Stimulated activated CD4-positive, alpha-beta T cell treated with anti-CD3 and anti-CD28 coated beads, Interleukin-15, amount 100 ng/mL, for 48 hours (primary cell): ENCODE measurements at regions not wholly inside any gene's neighbourhood (a gene's known extent, or its start where the extent isn't known, plus 50 kb on each side); places are given as distances from the start of the nearest gene placed in this dataset.

Experiments
- DNase-seq, 2 donors: peaks; one replicate each; pipeline ENCODE4 v3.0.0-alpha.2; 2020; ENCODE audit warnings: low read depth in 2 of 2

DNA sequence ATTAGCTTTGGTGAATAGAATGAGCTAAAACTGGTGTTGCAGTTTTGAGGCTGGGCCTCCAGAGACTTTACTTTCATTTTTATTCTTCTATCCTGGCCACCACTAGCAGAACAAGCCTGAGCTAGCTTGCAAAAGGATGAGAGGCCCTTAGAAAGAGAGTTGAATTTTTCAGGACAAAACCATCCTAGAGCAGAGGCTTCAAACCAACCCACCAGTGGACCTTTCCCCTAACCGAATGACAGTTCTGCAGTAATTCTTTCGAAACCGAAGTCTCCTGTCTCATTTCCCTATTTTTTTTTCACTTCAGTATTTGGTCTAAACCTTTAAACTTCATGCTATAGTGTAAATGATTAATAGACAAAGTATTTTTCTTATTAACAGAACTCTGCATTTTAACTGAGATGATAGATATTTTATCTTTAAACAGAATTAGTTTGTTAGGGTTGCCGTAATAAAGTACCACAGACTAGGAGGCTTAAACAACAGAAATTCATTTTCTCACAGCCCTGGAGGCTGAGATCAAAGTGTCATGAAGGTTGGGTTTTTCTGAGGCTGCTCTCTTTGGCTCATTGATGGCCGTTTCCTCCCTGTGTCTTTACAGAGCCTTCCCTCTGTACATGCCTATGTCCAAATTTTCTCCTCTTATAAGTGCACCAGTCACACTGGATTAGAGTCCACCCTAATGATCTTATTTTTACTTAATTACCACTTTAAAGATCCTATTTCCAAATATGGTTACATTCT lies 80.6 kb upstream of the PAK5 start:
- DNase-seq: no peak

DNA sequence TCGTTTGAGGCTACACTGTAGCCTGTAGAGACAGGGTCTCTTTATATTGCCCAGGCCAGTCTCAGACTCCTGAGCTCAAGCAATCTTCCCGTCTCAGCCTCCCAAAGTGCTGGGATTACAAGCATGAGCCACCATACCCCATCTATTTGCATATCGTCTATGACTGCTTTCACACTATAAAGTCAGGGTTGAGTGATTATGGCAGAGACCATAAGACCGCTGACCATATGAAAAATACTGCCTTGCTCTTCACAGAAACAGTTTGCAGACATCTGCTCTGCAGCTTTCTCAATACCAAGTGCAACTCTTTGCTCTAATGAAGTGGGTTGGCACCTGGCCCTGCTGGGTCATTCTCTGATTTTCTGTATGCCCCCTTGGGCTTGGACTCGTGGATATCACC lies 79.5 kb upstream of the PAK5 start:
- no peak for DNase-seq

DNA sequence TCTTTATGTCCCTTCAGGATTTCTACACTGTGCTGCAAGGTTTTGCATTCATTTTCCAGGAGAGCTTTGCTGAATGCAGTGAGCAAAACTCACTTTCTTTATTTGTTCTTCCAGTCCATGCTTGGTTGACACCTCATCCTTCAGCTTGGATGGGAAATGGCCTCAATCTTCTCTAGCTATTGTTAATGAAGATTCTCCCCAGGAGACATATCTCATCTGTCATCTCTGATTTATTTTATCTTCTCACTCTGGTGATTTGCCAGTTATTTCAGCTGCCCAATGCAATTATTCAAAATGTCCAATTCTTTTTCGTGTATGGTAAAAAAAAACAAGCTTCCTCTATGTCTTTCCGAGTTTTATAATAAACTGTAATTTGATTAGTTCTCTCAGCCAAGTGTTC lies 77.9 kb upstream of the PAK5 start:
- no peak for DNase-seq

DNA sequence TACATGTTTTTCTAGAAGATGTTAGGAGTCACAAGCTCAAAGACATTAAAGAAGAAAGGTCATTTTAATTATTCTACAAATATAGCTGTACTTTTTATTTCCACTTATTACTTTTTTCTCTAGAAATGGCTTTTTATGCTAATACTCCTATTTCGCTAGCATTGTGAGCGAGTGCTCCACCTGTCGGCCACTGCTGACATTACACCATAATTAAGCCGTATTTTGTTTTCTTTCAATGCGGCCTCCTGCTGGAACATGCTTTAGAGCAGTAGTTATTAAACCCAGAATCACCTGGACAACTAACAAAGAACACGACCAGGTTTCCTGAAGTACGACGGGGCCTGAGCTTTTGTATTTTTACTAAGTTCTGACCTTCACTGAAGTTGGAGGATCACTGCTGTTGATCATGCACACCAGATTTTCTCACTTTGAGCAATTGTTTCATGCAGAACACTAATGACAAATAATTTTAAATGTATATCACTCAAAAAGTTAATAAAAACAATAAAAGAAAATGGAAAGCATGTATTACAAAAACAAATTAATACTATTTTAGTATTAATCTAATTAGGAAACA lies 74.1 kb upstream of the PAK5 start:
- DNase-seq: no peak

DNA sequence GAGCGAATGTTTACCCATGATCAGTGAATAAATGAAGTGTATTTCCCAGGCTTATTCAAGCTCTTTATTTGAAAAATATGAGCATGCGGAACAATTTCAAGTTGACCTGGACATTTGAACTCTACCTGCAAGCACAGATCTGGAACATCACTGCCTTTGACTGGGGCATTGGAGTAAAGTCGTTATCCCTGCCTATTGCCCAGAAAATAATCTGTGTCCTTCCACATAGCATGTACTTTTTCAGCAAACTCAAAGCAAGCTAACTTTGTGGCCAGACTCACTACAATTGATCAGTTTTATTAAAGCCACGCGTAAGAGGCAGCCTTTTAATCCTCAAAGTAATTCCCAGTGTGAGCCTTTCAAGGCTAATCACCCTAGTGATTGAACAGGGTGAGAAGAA lies 73.4 kb upstream of the PAK5 start:
- no peak for DNase-seq

DNA sequence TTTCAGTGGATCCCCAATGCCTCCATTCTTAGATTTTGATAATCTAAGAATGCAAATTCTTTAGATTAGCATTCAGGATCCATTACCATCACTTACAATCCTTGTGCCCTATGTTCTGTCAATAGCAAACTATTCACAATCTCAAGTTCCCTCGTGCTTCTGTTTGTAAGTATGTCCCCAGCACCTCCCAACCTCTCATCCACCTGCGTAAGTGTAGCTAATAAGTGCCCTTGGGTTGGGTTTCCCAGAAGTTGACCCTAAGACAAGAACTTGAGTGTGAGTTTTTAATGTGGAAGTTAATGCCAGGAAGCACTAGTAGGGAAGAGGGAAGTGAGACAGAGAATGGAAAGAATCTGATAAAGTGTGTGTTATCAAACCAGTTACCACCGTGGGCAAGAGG lies 72.6 kb upstream of the PAK5 start:
- DNase-seq: no peak

DNA sequence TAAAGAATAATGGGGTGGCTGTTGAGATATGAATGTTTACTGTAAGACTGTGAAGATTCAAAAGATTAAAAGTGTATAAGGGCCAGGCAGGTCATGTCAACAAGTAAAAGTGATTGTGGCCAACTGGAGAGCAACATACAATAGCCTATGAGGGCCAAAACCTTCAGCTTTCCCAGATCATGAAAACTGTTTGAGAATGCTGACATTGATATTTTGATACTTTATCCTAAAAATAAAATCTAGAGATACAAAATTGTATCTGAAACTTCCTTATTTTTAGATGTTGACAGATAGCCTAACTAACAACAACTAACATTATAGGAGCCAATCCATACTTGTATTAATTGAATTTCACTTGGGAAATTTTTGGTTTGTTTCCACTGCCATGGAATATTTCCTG lies 70.3 kb upstream of the PAK5 start:
- no peak for DNase-seq

DNA sequence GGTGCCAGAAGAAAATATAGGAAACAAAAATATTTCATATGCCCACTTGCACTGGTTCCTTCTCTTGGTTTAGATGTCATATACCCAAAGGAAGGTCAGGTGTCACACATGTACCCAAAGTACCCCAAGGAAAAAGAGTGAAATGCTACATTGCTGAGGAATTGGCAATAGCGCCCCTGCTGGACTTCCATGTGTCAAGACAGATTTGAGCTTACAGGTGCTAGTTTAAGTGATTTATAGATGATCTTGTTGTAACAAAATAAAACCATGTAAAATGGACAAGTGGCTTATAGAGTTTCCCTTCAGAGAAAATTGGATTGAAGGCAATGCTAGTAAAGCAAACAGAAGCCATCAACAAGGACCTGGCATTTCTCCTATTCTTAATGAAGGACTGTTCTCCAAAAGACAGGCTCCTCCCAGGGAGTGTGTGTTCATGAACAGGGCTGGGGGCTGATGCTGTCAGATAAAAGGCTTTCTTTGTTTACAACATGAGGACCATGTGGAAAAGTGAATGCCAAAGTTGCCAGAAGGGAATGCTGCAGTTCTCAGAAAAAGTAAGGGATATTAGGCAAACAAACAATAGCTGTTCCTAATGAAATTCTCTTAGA lies 64.3 kb upstream of the PAK5 start:
- DNase-seq: no peak

DNA sequence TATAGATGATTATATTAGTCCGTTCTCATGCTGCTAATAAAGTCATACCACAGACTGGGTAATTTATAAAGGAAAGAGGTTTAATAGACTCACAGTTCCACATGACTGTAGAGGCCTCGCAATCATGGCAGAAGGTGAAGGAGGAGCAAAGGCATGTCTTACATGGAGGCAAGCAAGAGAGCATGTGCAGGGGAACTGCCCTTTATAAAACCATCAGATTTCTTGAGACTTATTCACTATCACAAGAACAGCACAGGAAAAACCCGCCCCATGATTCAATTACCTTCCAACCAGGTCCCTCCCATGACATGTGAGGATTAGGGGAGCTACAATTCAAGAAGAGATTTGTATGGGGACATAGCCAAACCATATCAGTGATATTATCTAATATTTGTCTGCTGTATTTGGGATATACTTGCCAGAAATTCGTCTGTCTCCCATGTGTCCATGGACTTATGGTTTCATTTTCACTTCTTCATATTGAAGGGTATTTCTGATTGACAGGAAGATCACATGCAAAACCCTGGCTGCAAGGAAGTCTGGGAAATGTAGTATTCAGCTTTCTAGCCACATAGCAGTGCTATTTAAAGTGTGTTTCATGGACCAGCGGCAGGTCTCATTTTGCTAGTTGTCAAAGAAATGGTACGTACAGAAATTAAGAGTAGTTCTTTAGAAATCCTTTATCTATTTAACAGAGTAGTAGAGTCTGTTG lies 50.5 kb upstream of the PAK5 start:
- no peak for DNase-seq
